SK-N-SH treated with all-trans-retinoic acid at 6 μM for 48 hours (cell line): ENCODE measurements at regions not wholly inside any gene's neighbourhood (a gene's known extent, or its start where the extent isn't known, plus 50 kb on each side); places are given as distances from the start of the nearest gene placed in this dataset.

Experiments used
- GLIS3 ChIP-seq: fragments of 250-450 bp; sonication (Bioruptor Pico); IDR thresholded peaks from 2 replicates; pipeline ENCODE4 v1.5.0; 2020; ENCODE audit warnings: mild to moderate bottlenecking, moderate library complexity
- ISL1 ChIP-seq: fragments of 250-450 bp; sonication (Bioruptor Pico); IDR thresholded peaks from 2 replicates; pipeline ENCODE4 v2.1.2; 2022; ENCODE audit warnings: mild to moderate bottlenecking, moderate library complexity
- TOX ChIP-seq: fragments of 250-450 bp; sonication (Bioruptor Pico); IDR thresholded peaks from 2 replicates; pipeline ENCODE4 v1.8.0; 2021; ENCODE audit warnings: mild to moderate bottlenecking, moderate library complexity, borderline replicate concordance

DNA sequence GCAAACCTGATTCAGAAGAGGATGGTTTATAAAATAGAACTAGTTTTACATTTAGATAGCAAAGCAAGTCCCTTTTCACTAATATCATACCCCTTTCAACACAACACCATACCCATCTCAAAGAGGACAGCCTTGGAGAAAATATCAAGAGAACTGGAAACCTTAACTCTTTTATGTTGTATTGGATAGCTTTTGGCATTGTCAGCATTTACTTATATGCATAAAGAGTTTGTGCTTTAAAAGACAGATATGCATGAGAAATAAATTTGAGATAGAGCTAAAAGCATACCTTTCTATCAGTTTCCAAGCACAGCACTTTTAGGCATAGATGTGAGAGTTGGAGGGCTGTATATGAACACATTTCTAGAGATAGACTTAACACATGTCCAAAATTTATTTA lies 799.3 kb upstream of the ACO1 start:
- TF ChIP-seq ISL1 (CRISPR knock-in tag) (no peak), TOX (no peak), GLIS3 (CRISPR knock-in tag) (no peak)
